Thymus (tissue), 11 donors: ENCODE measurements at regions not wholly inside any gene's neighbourhood (a gene's known extent, or its start where the extent isn't known, plus 50 kb on each side); places are given as distances from the start of the nearest gene placed in this dataset.
"Not testable (repeated sequence)": the region's sequence is repeated elsewhere in the genome, so short reads cannot be mapped to it uniquely, and the experiment has no call there.

Source experiments
- DNase-seq, 9 donors: peaks; one replicate each; pipeline ENCODE4 v3.0.0-alpha.2; 2013; ENCODE audit warnings: low spot score in 9 of 9, low read depth in 6 of 9, missing footprints in 1 of 9
- H3K27ac ChIP-seq, 2 donors: one replicate each; pipeline ENCODE4 v1.5.1; 2013; ENCODE audit warnings: control low read depth in 1 of 2, low read depth in 1 of 2, low read length in 1 of 2, mild to moderate bottlenecking in 1 of 2, moderate library complexity in 1 of 2
- H3K27me3 ChIP-seq, 2 donors: one replicate each; pipeline ENCODE4 v1.5.1; 2013; ENCODE audit warnings: low read length in 1 of 2; ENCODE audit not compliant: control insufficient read depth in 2 of 2, insufficient read depth in 1 of 2
- H3K36me3 ChIP-seq, 2 donors: one replicate each; pipeline ENCODE4 v1.5.1; 2013; ENCODE audit warnings: low read length in 1 of 2, mild to moderate bottlenecking in 1 of 2, moderate library complexity in 1 of 2; ENCODE audit not compliant: control insufficient read depth in 2 of 2, insufficient read depth in 2 of 2
- H3K4me1 ChIP-seq, 2 donors: one replicate each; pipeline ENCODE4 v1.5.1; 2013; ENCODE audit warnings: low read length in 2 of 2; ENCODE audit not compliant: control insufficient read depth in 2 of 2, insufficient read depth in 2 of 2
- H3K4me3 ChIP-seq, 2 donors: one replicate each; pipeline ENCODE4 v1.5.1; 2013; ENCODE audit warnings: low read length in 2 of 2, control low read depth in 1 of 2, mild to moderate bottlenecking in 1 of 2
- H3K9me3 ChIP-seq, 2 donors: one replicate each; pipeline ENCODE4 v1.5.1; 2013; ENCODE audit warnings: low read length in 1 of 2, mild to moderate bottlenecking in 1 of 2; ENCODE audit not compliant: control insufficient read depth in 2 of 2, insufficient read depth in 1 of 2
- WGBS: extraction: QIAGEN DNeasy Blood & Tissue Kit; methylation state at CpG from one replicate; pipeline ENCODE4 v1.1.7; 2013; 5-methylcytosine and 5-hydroxymethylcytosine counted together
- donor health status: healthy.

DNA sequence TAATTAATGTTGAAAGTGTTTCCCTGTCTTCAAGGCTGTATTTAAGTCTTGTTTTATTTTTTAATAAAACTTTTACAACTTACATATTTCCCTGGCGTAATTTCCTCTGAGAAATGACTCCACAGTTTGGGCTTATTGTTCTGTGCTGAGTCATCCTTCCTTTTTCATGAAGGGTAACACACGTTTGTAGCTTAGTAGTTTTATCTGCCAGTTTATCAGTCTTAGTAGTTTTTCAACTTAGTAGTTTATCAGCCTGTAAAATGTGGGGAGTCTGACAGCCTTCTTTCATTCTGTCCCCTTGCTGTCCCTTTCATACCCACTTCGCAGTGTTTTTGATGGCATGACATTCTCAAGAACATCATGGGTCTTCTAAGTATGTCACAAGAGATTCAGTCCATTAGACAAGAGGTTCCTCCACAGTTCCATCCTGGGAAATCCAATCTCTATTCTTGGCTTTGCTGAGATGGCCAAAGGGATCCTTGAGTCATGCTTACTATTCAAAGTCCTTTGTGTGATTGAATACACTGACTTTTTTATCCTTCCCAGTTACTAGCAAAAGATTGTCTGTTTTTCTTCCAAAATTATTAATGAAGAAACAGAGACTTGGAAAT, 60.0 kb upstream of the SGPP2 start:
- WGBS, result 10% methylated on average over 3 of the region's 3 CpGs

DNA sequence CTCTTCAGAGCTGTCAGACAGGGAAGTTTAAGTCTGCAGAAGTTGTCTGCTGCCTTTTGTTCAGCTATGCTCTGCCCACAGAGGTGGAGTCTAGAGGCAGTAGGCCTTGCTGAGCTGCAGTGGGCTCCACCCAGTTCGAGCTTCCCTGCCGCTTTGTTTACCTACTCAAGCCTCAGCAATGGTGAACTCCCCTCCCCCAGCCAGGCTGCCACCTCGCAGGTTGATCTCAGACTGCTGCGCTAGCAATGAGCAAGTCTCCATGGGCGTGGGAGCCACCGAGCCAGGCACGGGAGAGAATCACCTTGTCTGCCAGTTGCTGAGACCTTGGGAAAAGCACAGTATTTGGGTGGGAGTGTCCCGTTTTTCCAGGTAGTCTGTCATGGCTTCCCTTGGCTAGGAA, 56.1 kb upstream of the SGPP2 start:
- not testable (repeated sequence) for H3K27me3 ChIP-seq, H3K4me3 ChIP-seq

More for the DNA sequence above, 60.0 kb upstream of the SGPP2 start:
- H3K9me3 ChIP-seq, result no peaks in the 10 kb centered on the region
- no peak overlapping the region for H3K4me3 ChIP-seq
- peaks cover 0 to 3% of the 10 kb centered on the region in 2 donors for H3K4me1 ChIP-seq
- DNase-seq, result no peak
- H3K27me3 ChIP-seq, result no peaks in the 10 kb centered on the region
- no peaks in the 10 kb centered on the region for H3K36me3 ChIP-seq
- no peak overlapping the region for H3K27ac ChIP-seq

DNA sequence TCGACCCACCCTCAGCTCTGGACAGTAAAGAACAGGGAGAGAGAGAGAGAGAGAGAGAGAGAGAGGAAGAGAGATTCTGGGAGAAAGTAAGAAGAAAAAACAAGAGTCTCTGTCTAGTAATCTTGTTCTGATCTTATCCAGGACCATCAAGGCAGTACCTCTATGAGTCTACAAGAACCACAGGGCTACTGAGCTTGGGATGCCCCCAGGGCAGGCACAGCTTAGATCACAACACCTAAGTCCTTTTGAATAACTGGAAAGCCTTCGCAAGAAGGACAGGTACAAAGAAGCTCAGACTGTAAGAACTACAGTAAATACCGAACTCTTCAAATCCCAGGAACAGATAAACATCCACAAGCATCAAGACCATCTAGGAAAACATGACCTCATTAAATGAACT, 51.4 kb upstream of the SGPP2 start:
- no peak for DNase-seq
- WGBS, result 92% methylated on average over 3 of the region's 3 CpGs
- Histone ChIP-seq H3K36me3 (no peaks in the 10 kb centered on the region), H3K4me3 (no peak overlapping the region), H3K27me3 (no peaks in the 10 kb centered on the region), H3K9me3 (no peaks in the 10 kb centered on the region), H3K27ac (no peak overlapping the region), H3K4me1 (no peaks in the 10 kb centered on the region)

More for the DNA sequence above, 56.1 kb upstream of the SGPP2 start:
- not testable (repeated sequence) for H3K36me3 ChIP-seq, H3K27ac ChIP-seq, DNase-seq, H3K4me1 ChIP-seq, H3K9me3 ChIP-seq
- whole genome bisulfite sequencing, result 92% methylated on average over 8 of the region's 8 CpGs
